AG04450 (cell line): ENCODE measurements at regions not wholly inside any gene's neighbourhood (a gene's known extent, or its start where the extent isn't known, plus 50 kb on each side); places are given as distances from the start of the nearest gene placed in this dataset.

ENCODE experiments used
- CTCF ChIA-PET: fragments of 300-600, 350-600 bp; formaldehyde crosslinking; extraction: SDS; loops from one replicate; lab custom pipeline; 2022; ENCODE audit warnings: antibody characterized with exemption, inconsistent platforms; lab: Charles Lee
- POLR2A ChIA-PET: fragments of 350-600 bp; formaldehyde crosslinking; extraction: SDS; loops from one replicate; lab custom pipeline; 2021; ENCODE audit warnings: antibody characterized with exemption, inconsistent platforms; lab: Yijun Ruan, JAX
- DNase-seq: peaks from one replicate; pipeline ENCODE4 v3.0.0-alpha.2; 2011; ENCODE audit warnings: low read depth, low spot score
- H3K27ac ChIP-seq: one replicate; pipeline ENCODE4 v1.5.1; 2012; ENCODE audit warnings: low read depth, low read length, control low read depth
- H3K27me3 ChIP-seq: one replicate; pipeline ENCODE4 v1.6.0; 2012; ENCODE audit warnings: low read length; ENCODE audit not compliant: control insufficient read depth, insufficient read depth
- H3K4me3 ChIP-seq: 2 replicates; pipeline ENCODE4 v1.5.1; 2011; ENCODE audit warnings: mild to moderate bottlenecking, low read depth, low read length, control low read depth
- H3K9me3 ChIP-seq: 2 replicates; pipeline ENCODE4 v1.5.1; 2012; ENCODE audit warnings: low read length; ENCODE audit not compliant: control insufficient read depth, insufficient read depth
- TF ChIP-seq, protein P1 (sequence below): IDR thresholded peaks from 2 replicates; pipeline ENCODE4 v1.5.1; 2011; ENCODE audit warnings: low read depth, low read length, control low read depth, inconsistent platforms

DNA sequence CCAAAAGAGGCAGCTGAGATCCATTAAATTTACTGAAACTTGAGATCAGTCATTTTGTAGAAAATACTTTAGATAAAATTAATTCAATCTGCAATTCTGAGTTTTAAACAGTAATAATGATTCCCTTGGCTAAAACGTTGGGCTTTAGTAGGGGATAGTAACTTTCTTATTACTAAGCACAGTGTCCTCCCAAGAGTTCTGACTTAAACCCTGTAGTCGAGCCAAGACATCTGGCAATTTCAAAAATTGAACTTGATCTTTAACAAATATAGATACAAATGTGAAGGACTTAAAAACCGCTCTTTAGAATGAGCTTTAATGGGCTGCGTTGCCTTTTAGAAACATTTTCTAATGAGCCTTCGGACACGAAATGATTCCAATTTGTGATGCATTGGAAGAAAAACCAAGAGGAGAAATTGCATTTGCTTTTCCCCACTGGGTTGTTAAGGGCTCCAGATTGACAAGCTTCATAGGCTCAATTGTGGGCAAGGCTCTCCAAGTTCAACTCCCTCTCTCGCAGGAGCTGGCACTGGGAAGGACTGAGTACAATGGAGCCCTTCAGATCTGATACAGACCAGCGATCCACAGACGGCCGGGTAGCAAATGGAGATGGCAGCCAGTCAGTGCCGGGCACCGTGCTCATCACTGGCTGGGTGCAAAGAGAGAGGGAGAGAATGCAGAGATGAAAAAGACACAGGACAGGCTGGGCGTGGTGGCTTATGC lies 921.3 kb upstream of the AUTS2 start:
- ChIA-PET CTCF (no interaction called here), POLR2A (no interaction called here)
- TF ChIP-seq, protein P1, sequence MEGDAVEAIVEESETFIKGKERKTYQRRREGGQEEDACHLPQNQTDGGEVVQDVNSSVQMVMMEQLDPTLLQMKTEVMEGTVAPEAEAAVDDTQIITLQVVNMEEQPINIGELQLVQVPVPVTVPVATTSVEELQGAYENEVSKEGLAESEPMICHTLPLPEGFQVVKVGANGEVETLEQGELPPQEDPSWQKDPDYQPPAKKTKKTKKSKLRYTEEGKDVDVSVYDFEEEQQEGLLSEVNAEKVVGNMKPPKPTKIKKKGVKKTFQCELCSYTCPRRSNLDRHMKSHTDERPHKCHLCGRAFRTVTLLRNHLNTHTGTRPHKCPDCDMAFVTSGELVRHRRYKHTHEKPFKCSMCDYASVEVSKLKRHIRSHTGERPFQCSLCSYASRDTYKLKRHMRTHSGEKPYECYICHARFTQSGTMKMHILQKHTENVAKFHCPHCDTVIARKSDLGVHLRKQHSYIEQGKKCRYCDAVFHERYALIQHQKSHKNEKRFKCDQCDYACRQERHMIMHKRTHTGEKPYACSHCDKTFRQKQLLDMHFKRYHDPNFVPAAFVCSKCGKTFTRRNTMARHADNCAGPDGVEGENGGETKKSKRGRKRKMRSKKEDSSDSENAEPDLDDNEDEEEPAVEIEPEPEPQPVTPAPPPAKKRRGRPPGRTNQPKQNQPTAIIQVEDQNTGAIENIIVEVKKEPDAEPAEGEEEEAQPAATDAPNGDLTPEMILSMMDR = no peak
- H3K4me3 ChIP-seq = no peak overlapping the region
- H3K27ac ChIP-seq = no peak overlapping the region
- H3K9me3 ChIP-seq = no peaks in the 10 kb centered on the region
- DNase-seq = no peak
- no peaks in the 10 kb centered on the region for H3K27me3 ChIP-seq

DNA sequence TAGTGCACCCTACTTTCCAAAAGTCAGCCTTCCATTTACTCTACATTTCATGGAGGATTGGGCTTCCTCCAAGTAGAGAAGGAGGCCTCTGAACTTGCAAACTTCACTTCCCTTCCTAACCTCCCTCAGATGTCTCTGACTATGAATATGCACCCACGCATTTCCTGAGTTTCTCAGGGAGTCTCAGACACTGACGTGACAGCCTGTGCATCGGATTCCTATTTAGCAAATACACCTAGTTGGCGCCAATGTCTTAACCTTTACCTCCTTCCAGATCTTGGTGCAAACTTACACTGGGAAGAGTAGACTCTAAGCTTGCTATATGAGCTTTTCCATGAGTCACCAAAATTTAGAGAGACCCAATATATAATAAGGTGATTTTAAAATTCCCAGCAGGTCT lies 920.1 kb upstream of the AUTS2 start:
- POLR2A ChIA-PET = interaction anchor here (0.6 kb wide), 1 partner anchor 84 kb away, joined by 3 read pairs; no protein-coding TSS in a partner anchor
- CTCF ChIA-PET = interaction anchor here (0.7 kb wide), 1 partner anchor 131 kb away, joined by 4 read pairs; no protein-coding TSS in a partner anchor

DNA sequence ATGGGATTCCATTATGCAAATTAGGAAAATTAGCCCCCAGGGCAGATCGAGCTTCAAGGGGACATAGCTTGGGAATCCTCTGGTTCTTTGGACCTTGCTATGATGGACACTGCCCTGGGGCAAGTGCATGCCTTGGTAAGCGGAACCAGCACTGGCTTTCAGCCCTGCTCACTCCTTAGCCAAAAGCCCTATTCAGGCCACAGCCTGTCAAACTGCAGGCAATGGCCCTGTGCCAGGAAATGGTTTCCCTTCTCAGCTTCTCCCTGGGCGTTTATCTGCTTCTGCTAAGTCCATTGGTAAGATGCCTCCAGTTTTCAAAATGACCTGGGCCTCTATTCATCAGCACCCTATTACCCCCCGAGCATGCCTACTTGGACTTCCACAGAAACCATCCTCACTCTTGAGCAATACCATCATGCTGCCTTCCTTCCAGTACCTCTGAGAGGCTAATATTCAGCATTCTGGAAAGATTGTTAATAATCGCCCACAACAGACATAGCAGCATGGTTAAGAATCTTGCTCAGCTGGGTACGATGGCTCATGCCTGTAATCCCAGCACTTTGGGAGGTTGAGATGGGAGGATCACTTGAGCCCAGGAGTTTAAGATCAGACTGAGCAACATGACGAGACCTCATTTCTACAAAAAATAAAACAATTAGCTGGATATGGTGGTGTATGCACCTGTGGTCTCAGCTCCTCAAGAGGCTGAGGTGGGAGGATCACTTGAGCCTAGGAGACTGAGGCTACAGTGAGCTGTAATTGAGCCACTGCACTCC lies 918.6 kb upstream of the AUTS2 start:
- POLR2A ChIA-PET = no interaction called here
- H3K27ac ChIP-seq = no peak overlapping the region
- CTCF ChIA-PET = interaction anchor here (0.9 kb wide), 1 partner anchor 14 kb away, joined by 4 read pairs; no protein-coding TSS in a partner anchor
- H3K4me3 ChIP-seq = no peak overlapping the region
- no peak for DNase-seq
- peaks cover 9% of the 10 kb centered on the region for H3K9me3 ChIP-seq
- H3K27me3 ChIP-seq = no peaks in the 10 kb centered on the region
- TF ChIP-seq, protein P1 = no peak

More for the DNA sequence above, 920.1 kb upstream of the AUTS2 start:
- no peaks in the 10 kb centered on the region for H3K27me3 ChIP-seq
- H3K27ac ChIP-seq = no peak overlapping the region
- no peaks in the 10 kb centered on the region for H3K9me3 ChIP-seq
- H3K4me3 ChIP-seq = no peak overlapping the region
- no peak for DNase-seq
- TF ChIP-seq, protein P1 = no peak

DNA sequence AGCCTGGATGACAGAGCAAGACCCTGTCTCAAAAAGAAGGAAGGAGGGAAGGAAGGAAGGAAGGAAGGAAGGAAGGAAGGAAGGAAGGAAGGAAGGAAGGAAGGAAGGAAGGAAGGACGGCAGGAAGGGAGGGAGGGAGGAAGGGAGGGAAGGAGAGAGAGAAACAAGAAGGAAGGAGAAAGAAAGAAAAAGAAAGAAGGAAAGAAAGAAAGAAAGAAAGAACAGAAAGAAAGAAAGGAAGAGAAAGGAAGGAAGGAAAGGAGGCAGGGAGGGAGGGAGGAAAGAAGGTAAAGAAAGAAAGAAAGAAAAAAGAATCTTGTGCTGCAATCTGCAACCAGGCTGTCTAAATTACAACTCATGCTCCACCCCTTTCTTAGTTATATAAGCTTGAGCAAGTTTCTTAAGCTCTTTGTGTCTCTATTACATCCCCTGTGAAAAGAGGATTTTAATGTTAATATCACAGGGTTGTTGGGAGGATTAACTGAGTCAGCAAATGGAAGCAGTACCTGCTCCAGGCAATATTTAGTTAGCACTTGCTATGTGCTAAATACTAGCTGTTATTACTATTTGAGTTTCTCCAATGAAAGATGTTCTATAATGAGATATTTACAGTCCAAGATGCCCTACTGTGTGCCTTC lies 917.9 kb upstream of the AUTS2 start:
- no peak overlapping the region for H3K27ac ChIP-seq
- ChIA-PET CTCF (interaction anchor here (0.9 kb wide), 1 partner anchor 13 kb away, joined by 4 read pairs; no protein-coding TSS in a partner anchor), POLR2A (interaction anchor here (0.5 kb wide), 1 partner anchor 19 kb away, joined by 4 read pairs; no protein-coding TSS in a partner anchor)
- TF ChIP-seq, protein P1 = no peak
- no peak for DNase-seq
- H3K27me3 ChIP-seq = no peaks in the 10 kb centered on the region
- H3K9me3 ChIP-seq = peaks cover 9% of the 10 kb centered on the region
- no peak overlapping the region for H3K4me3 ChIP-seq
